ENCODE measurements at regions not wholly inside any gene's neighbourhood (a gene's known extent, or its start where the extent isn't known, plus 50 kb on each side); places are given as distances from the start of the nearest gene placed in this dataset.

DNA sequence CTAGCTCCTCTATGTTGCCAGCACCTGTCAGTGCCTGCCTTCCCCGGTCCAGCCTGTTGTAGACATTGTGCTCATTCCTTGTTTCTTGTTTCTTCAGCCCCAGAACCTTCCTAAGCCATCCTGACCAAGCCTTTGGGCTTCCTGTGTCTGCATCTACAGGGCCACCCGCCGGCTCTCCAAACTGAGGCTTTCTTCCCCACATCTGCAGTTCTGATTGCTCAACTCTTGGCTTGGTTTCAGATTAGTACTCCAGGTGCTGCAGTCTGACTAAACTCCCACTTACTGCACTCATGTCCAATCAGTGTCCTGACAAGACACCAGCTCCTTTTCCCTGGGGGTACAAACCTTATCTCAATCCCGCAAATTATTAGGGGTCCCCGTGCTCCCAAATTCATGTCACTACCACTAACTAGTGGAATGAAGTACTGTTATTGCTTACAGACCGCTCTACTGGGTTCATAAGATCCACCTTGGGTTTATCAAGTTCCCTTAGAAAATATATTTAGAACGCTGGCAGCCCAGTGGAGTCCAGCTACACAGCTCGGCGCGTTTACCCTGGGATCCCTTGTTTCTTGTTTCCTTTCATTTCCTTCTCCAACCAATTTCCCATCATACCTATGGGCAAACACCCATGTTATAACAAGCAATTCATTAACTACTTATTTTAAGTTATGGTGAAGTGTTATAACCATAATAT lies 114.2 kb upstream of the TJP1 start:
- Histone ChIP-seq H3K27me3 (ENCODE audit: control insufficient read depth in 5 of 5, insufficient read depth in 4 of 5, low read length in 5 of 5) (peaks cover 0 to 4% (median 2%) of the 10 kb centered on the region in 5 donors), H3K9me3 (ENCODE audit: control insufficient read depth in 5 of 5, low read length in 5 of 5) (no peaks in the 10 kb centered on the region), H3K27ac (ENCODE audit: low read depth, low read length) (no peak overlapping the region), H3K9ac (ENCODE audit: low read length in 5 of 5) (no peak overlapping the region), H3K4me3 (ENCODE audit: low read depth in 1 of 5, low read length in 5 of 5) (no peak overlapping the region), H3K4me1 (ENCODE audit: control insufficient read depth in 5 of 5, insufficient read depth in 5 of 5, low read length in 5 of 5) (no peaks in the 10 kb centered on the region), H3K36me3 (ENCODE audit: control insufficient read depth in 5 of 5, insufficient read depth in 5 of 5, low read length in 5 of 5) (no peaks in the 10 kb centered on the region)

DNA sequence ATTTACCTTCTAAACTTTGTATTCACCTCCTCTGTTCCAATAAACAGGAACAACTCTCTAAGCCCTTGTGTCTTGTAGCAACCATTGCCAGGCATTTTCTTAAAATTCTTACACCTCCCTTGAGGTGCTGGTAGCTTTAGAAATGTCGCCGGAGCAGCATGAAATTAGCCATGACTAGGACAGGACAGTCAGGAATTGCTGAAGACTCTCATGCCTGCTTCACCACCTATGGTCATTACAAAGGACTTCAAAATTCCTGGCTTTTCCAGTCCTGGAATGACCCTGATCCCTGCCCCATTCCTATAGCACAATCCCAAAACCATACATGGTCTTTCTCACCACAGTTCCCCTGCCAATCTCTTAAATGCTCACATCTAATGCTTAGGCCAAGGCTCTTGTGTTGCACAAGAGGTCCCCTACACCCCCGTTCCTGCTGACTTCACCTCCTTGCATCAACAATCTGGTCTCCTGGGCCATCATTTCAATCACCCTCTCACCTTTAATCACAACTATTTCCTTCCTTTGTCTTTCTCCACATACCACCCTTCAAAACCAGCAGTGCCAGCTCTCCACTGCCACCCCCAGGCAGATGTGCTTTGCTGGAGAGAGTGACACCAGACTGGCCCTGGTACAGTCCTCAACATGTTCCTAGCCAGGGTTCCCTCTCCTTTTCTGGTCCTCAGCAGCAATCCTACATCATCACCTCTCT lies 113.2 kb upstream of the TJP1 start:
- no peaks in the 10 kb centered on the region for H3K36me3 ChIP-seq (ENCODE audit: control insufficient read depth in 5 of 5, insufficient read depth in 5 of 5, low read length in 5 of 5)
- H3K9ac ChIP-seq (ENCODE audit: low read length in 5 of 5) = no peak overlapping the region
- no peaks in the 10 kb centered on the region for H3K4me1 ChIP-seq (ENCODE audit: control insufficient read depth in 5 of 5, insufficient read depth in 5 of 5, low read length in 5 of 5)
- H3K9me3 ChIP-seq (ENCODE audit: control insufficient read depth in 5 of 5, low read length in 5 of 5) = no peaks in the 10 kb centered on the region
- peaks cover 0 to 4% (median 2%) of the 10 kb centered on the region in 5 donors for H3K27me3 ChIP-seq (ENCODE audit: control insufficient read depth in 5 of 5, insufficient read depth in 4 of 5, low read length in 5 of 5)
- no peak overlapping the region for H3K4me3 ChIP-seq (ENCODE audit: low read depth in 1 of 5, low read length in 5 of 5)
- no peak overlapping the region for H3K27ac ChIP-seq (ENCODE audit: low read depth, low read length)

GRCh38 chr15:29934251-29934650 lies 112.0 kb upstream of the TJP1 start:
- Histone ChIP-seq H3K27ac (ENCODE audit: low read depth, low read length) (no peak overlapping the region), H3K9ac (ENCODE audit: low read length in 5 of 5) (no peak overlapping the region), H3K36me3 (ENCODE audit: control insufficient read depth in 5 of 5, insufficient read depth in 5 of 5, low read length in 5 of 5) (no peaks in the 10 kb centered on the region), H3K4me3 (ENCODE audit: low read depth in 1 of 5, low read length in 5 of 5) (no peak overlapping the region), H3K27me3 (ENCODE audit: control insufficient read depth in 5 of 5, insufficient read depth in 4 of 5, low read length in 5 of 5) (peaks cover 0 to 4% (median 2%) of the 10 kb centered on the region in 5 donors), H3K4me1 (ENCODE audit: control insufficient read depth in 5 of 5, insufficient read depth in 5 of 5, low read length in 5 of 5) (no peaks in the 10 kb centered on the region), H3K9me3 (ENCODE audit: control insufficient read depth in 5 of 5, low read length in 5 of 5) (no peaks in the 10 kb centered on the region)

- no peak overlapping the region for H3K9ac ChIP-seq (ENCODE audit: low read length in 5 of 5)
- H3K4me1 ChIP-seq (ENCODE audit: control insufficient read depth in 5 of 5, insufficient read depth in 5 of 5, low read length in 5 of 5) = no peaks in the 10 kb centered on the region
- no peaks in the 10 kb centered on the region for H3K9me3 ChIP-seq (ENCODE audit: control insufficient read depth in 5 of 5, low read length in 5 of 5)
- no peak overlapping the region for H3K4me3 ChIP-seq (ENCODE audit: low read depth in 1 of 5, low read length in 5 of 5)
- H3K27ac ChIP-seq (ENCODE audit: low read depth, low read length) = no peak overlapping the region
- peaks cover 0 to 4% (median 2%) of the 10 kb centered on the region in 5 donors for H3K27me3 ChIP-seq (ENCODE audit: control insufficient read depth in 5 of 5, insufficient read depth in 4 of 5, low read length in 5 of 5)
- H3K36me3 ChIP-seq (ENCODE audit: control insufficient read depth in 5 of 5, insufficient read depth in 5 of 5, low read length in 5 of 5) = no peaks in the 10 kb centered on the region
These were observed 111.0 kb upstream of the TJP1 start for GRCh38 chr15:29933042-29933803.

- H3K27ac ChIP-seq (ENCODE audit: low read depth, low read length) = no peak overlapping the region
- H3K9ac ChIP-seq (ENCODE audit: low read length in 5 of 5) = no peak overlapping the region
- H3K4me1 ChIP-seq (ENCODE audit: control insufficient read depth in 5 of 5, insufficient read depth in 5 of 5, low read length in 5 of 5) = peaks cover 0 to 11% (median 0%) of the 10 kb centered on the region in 5 donors
- H3K27me3 ChIP-seq (ENCODE audit: control insufficient read depth in 5 of 5, insufficient read depth in 4 of 5, low read length in 5 of 5) = peaks cover 0 to 5% (median 0%) of the 10 kb centered on the region in 5 donors
- H3K4me3 ChIP-seq (ENCODE audit: low read depth in 1 of 5, low read length in 5 of 5) = no peak overlapping the region
- H3K36me3 ChIP-seq (ENCODE audit: control insufficient read depth in 5 of 5, insufficient read depth in 5 of 5, low read length in 5 of 5) = no peaks in the 10 kb centered on the region
- no peaks in the 10 kb centered on the region for H3K9me3 ChIP-seq (ENCODE audit: control insufficient read depth in 5 of 5, low read length in 5 of 5)
These were observed 103.8 kb upstream of the TJP1 start for GRCh38 chr15:29926083-29926388.

DNA sequence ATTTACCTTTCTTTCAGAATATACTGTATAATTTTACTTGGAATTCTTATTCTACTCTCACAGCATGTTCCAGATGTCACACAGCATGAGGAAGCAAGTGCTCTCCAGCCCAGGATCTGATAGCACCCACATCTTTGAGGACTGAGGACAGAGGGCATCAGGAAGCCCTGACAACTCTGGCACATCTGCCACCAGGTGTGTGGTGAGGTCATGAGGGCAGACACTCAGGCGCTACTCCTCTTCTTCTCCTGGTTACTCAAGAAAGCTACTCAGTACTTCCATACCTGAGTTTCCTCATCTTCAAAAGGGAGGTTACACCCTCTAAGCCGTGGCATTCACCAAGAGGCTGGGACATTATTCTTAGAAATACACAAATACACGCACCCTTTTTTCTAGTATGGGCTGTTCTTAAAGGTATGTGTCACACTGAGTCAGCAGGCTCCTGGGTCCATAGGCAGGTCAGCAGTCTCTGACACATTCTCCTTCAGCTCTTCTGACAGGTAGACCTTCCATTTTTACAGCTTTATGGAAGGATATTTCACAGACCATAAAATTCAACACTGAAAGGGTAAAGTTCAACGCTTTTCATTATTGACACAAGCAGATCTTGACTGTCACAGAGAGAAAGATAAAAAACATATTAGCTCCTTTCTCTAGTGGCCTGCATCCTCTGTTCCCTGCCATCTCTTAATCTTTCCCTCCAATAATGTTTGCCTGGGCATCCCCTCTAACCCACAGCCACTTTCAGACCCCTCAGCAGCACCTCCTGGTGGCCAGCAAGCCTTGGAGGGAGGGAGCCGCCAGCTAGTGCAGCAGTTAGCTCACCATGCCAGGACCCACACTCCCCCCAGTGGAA lies 103.2 kb upstream of the TJP1 start:
- Histone ChIP-seq H3K36me3 (ENCODE audit: control insufficient read depth in 5 of 5, insufficient read depth in 5 of 5, low read length in 5 of 5) (no peaks in the 10 kb centered on the region), H3K4me3 (ENCODE audit: low read depth in 1 of 5, low read length in 5 of 5) (no peak overlapping the region), H3K9me3 (ENCODE audit: control insufficient read depth in 5 of 5, low read length in 5 of 5) (no peaks in the 10 kb centered on the region), H3K27me3 (ENCODE audit: control insufficient read depth in 5 of 5, insufficient read depth in 4 of 5, low read length in 5 of 5) (peaks cover 0 to 6% (median 0%) of the 10 kb centered on the region in 5 donors), H3K27ac (ENCODE audit: low read depth, low read length) (no peak overlapping the region), H3K4me1 (ENCODE audit: control insufficient read depth in 5 of 5, insufficient read depth in 5 of 5, low read length in 5 of 5) (peaks cover 0 to 11% (median 0%) of the 10 kb centered on the region in 5 donors), H3K9ac (ENCODE audit: low read length in 5 of 5) (no peak overlapping the region)

DNA sequence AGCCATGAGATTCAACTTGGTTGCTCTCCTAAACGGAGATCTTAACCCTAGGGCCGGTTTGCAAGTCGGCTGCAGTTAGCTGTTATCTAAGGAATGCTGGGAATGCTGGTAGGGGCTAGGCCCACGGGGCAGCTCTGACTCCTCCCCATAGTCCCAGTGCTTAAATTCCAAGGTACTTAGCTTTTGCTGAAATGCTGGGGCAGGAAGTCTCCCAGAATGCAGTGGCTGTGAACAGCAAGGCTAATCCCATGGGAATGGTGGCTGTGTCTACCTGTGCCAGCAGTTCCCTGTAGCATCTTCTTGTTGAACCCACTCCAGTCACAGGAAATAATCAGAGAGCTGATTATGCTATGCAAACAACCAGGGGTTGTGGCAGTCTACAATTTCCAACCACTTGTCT lies 102.5 kb upstream of the TJP1 start:
- Histone ChIP-seq H3K9ac (ENCODE audit: low read length in 5 of 5) (no peak overlapping the region), H3K27me3 (ENCODE audit: control insufficient read depth in 5 of 5, insufficient read depth in 4 of 5, low read length in 5 of 5) (peaks cover 0 to 6% (median 0%) of the 10 kb centered on the region in 5 donors), H3K27ac (ENCODE audit: low read depth, low read length) (no peak overlapping the region), H3K4me1 (ENCODE audit: control insufficient read depth in 5 of 5, insufficient read depth in 5 of 5, low read length in 5 of 5) (peaks cover 0 to 11% (median 0%) of the 10 kb centered on the region in 5 donors), H3K36me3 (ENCODE audit: control insufficient read depth in 5 of 5, insufficient read depth in 5 of 5, low read length in 5 of 5) (no peaks in the 10 kb centered on the region), H3K9me3 (ENCODE audit: control insufficient read depth in 5 of 5, low read length in 5 of 5) (no peaks in the 10 kb centered on the region), H3K4me3 (ENCODE audit: low read depth in 1 of 5, low read length in 5 of 5) (peak overlapping the region in 1 of 5 donors; percentile 18)

GRCh38 chr15:29922191-29922590 lies 99.9 kb upstream of the TJP1 start:
- Histone ChIP-seq H3K36me3 (ENCODE audit: control insufficient read depth in 5 of 5, insufficient read depth in 5 of 5, low read length in 5 of 5) (no peaks in the 10 kb centered on the region), H3K27ac (ENCODE audit: low read depth, low read length) (no peak overlapping the region), H3K4me3 (ENCODE audit: low read depth in 1 of 5, low read length in 5 of 5) (no peak overlapping the region), H3K9me3 (ENCODE audit: control insufficient read depth in 5 of 5, low read length in 5 of 5) (no peaks in the 10 kb centered on the region), H3K27me3 (ENCODE audit: control insufficient read depth in 5 of 5, insufficient read depth in 4 of 5, low read length in 5 of 5) (peaks cover 0 to 6% (median 0%) of the 10 kb centered on the region in 5 donors), H3K9ac (ENCODE audit: low read length in 5 of 5) (no peak overlapping the region), H3K4me1 (ENCODE audit: control insufficient read depth in 5 of 5, insufficient read depth in 5 of 5, low read length in 5 of 5) (peaks cover 0 to 11% (median 0%) of the 10 kb centered on the region in 5 donors)

DNA sequence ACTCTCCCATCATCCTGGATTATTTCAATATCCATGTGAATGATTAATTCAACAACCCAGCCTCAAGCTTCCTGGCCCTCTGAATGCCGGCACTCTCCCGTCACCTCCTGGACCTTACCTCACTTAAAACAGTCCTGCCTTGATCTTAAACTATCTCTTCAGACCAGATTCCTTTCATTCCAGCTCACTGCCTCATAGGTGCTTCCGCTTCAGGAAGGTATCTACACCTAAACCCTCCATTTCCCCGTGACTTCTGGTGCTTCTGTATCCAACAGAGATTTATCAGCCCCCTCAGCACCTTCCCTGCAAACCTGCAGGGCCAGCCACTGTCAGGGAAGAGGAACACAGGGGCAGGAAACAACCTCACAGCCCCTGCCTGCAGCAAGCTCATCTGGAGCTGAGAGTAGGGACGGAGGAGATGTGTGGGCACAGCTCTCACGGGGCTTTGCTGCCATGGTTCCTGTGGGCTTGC lies 98.9 kb upstream of the TJP1 start:
- peaks cover 0 to 6% (median 0%) of the 10 kb centered on the region in 5 donors for H3K27me3 ChIP-seq (ENCODE audit: control insufficient read depth in 5 of 5, insufficient read depth in 4 of 5, low read length in 5 of 5)
- no peak overlapping the region for H3K4me3 ChIP-seq (ENCODE audit: low read depth in 1 of 5, low read length in 5 of 5)
- H3K9me3 ChIP-seq (ENCODE audit: control insufficient read depth in 5 of 5, low read length in 5 of 5) = no peaks in the 10 kb centered on the region
- H3K4me1 ChIP-seq (ENCODE audit: control insufficient read depth in 5 of 5, insufficient read depth in 5 of 5, low read length in 5 of 5) = peaks cover 0 to 11% (median 0%) of the 10 kb centered on the region in 5 donors
- H3K36me3 ChIP-seq (ENCODE audit: control insufficient read depth in 5 of 5, insufficient read depth in 5 of 5, low read length in 5 of 5) = no peaks in the 10 kb centered on the region
- H3K9ac ChIP-seq (ENCODE audit: low read length in 5 of 5) = no peak overlapping the region
- H3K27ac ChIP-seq (ENCODE audit: low read depth, low read length) = no peak overlapping the region
